Activated CD8-positive, alpha-beta T cell treated with anti-CD3 and anti-CD28 coated beads, Interleukin-2, amount 10 ng/mL, durations not matched to agents 7 days and 5 days (primary cell): ENCODE measurements at regions not wholly inside any gene's neighbourhood (a gene's known extent, or its start where the extent isn't known, plus 50 kb on each side); places are given as distances from the start of the nearest gene placed in this dataset.

Experiments used
- ATAC-seq: fragments of 150-1000 bp; cut with Tn5 transposase; one replicate; pipeline ENCODE4 v1.10.0; 2021; ENCODE audit warnings: moderate library complexity
- CTCF ChIA-PET: fragments of 350-600 bp; sonication (Branson Sonifier 250); formaldehyde crosslinking; loops from one replicate; lab custom pipeline; 2021; ENCODE audit warnings: antibody characterized with exemption; lab: Charles Lee
- POLR2A ChIA-PET: fragments of 350-600 bp; sonication (Branson Sonifier 250); formaldehyde crosslinking; loops from one replicate; lab custom pipeline; 2021; ENCODE audit warnings: antibody characterized with exemption; lab: Charles Lee
- DNase-seq: peaks from one replicate; pipeline ENCODE4 v3.0.0-alpha.2; 2020
- H3K27ac Mint-ChIP-seq: one replicate; pipeline ENCODE4 v1.8.0; 2021; ENCODE audit warnings: mild to moderate bottlenecking, mixed read lengths
- H3K27me3 Mint-ChIP-seq: one replicate; pipeline ENCODE4 v1.8.0; 2021; ENCODE audit warnings: low read depth, mixed read lengths
- H3K36me3 Mint-ChIP-seq: one replicate; pipeline ENCODE4 v1.8.0; 2021; ENCODE audit warnings: low read depth, mixed read lengths
- H3K4me1 Mint-ChIP-seq: one replicate; pipeline ENCODE4 v1.8.0; 2021; ENCODE audit warnings: low read depth, mixed read lengths
- H3K4me3 Mint-ChIP-seq: one replicate; pipeline ENCODE4 v1.8.0; 2021; ENCODE audit warnings: mild to moderate bottlenecking, mixed read lengths
- H3K9me3 Mint-ChIP-seq: one replicate; pipeline ENCODE4 v1.8.0; 2022; ENCODE audit warnings: mixed read lengths; ENCODE audit not compliant: insufficient read depth

DNA sequence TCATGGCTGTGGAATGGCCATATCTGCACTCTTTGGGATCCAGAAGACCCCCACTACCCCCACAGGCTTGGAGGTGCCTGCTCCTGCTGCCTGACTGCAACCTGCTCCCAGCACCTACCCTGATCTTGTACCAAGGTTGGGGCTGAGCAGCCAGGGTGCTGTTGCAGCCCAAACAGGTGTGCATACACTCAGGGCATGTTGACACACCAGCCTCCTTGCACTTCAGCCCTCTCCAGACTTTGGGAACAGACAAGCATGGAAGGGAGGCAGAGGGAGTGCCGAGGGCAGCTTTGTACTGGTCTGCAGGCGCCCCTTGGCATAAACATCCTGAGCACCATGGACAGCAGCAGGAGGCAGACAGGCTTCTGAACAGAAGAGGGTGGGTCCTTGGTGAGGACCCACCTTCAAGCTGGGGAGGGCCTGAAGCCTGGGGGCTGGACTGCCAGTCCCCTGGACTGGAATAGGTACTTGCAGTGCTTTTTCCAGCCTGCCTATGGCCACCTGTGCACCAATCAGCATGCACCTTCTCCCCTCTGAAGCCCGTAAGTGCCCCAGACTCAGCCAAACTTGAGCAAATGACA is 1675.8 kb downstream of the HACE1 start:
- H3K36me3 Mint-ChIP-seq: no peaks in the 10 kb centered on the region
- no peak overlapping the region for H3K4me3 Mint-ChIP-seq
- no peak for ATAC-seq
- H3K27me3 Mint-ChIP-seq: no peaks in the 10 kb centered on the region
- CTCF ChIA-PET: no interaction called here
- H3K4me1 Mint-ChIP-seq: no peaks in the 10 kb centered on the region
- POLR2A ChIA-PET: no interaction called here
- no peak for DNase-seq
- H3K9me3 Mint-ChIP-seq: peaks cover 3% of the 10 kb centered on the region
- H3K27ac Mint-ChIP-seq: no peak overlapping the region

GRCh38 chr6:103178193-103178592 is 1681.5 kb downstream of the HACE1 start:
- no peaks in the 10 kb centered on the region for H3K36me3 Mint-ChIP-seq
- H3K27ac Mint-ChIP-seq: no peak overlapping the region
- H3K4me3 Mint-ChIP-seq: no peak overlapping the region
- peaks cover 3% of the 10 kb centered on the region for H3K9me3 Mint-ChIP-seq
- ChIA-PET CTCF (no interaction called here), POLR2A (no interaction called here)
- ATAC-seq (no peak), DNase-seq (no peak)
- H3K27me3 Mint-ChIP-seq: no peaks in the 10 kb centered on the region
- H3K4me1 Mint-ChIP-seq: no peaks in the 10 kb centered on the region

- ATAC-seq (no peak), DNase-seq (no peak)
- H3K27me3 Mint-ChIP-seq: no peaks in the 10 kb centered on the region
- H3K4me1 Mint-ChIP-seq: no peaks in the 10 kb centered on the region
- H3K4me3 Mint-ChIP-seq: no peak overlapping the region
- H3K27ac Mint-ChIP-seq: no peak overlapping the region
- H3K9me3 Mint-ChIP-seq: peaks cover 3% of the 10 kb centered on the region
- ChIA-PET CTCF (no interaction called here), POLR2A (no interaction called here)
- H3K36me3 Mint-ChIP-seq: no peaks in the 10 kb centered on the region
Observed at GRCh38 chr6:103177791-103178190, 1681.9 kb downstream of the HACE1 start.

DNA sequence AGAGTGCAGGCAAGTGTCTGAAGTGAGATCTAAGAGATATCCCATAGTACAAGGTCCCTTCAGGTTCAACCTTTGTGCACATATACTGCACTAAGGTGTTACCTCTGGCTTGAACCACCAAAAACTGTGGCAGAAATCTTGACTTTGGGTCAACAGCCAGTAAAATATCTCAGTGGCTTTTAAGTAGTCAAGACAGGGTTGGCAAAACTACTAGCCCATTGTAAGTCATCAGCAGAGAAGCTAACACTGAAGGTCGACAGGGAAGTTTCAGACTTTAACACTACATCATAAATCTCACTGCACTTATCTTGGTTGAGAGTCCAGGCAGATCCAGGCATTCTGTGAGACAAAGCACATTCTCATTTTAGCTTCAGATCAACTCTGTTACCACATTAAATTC is 1684.7 kb downstream of the HACE1 start:
- Mint-ChIP-seq H3K36me3 (no peaks in the 10 kb centered on the region), H3K27ac (no peak overlapping the region), H3K4me1 (no peaks in the 10 kb centered on the region), H3K4me3 (no peak overlapping the region), H3K9me3 (no peaks in the 10 kb centered on the region), H3K27me3 (no peaks in the 10 kb centered on the region)
- no peak for DNase-seq
- ChIA-PET CTCF (no interaction called here), POLR2A (no interaction called here)
- ATAC-seq: no peak

DNA sequence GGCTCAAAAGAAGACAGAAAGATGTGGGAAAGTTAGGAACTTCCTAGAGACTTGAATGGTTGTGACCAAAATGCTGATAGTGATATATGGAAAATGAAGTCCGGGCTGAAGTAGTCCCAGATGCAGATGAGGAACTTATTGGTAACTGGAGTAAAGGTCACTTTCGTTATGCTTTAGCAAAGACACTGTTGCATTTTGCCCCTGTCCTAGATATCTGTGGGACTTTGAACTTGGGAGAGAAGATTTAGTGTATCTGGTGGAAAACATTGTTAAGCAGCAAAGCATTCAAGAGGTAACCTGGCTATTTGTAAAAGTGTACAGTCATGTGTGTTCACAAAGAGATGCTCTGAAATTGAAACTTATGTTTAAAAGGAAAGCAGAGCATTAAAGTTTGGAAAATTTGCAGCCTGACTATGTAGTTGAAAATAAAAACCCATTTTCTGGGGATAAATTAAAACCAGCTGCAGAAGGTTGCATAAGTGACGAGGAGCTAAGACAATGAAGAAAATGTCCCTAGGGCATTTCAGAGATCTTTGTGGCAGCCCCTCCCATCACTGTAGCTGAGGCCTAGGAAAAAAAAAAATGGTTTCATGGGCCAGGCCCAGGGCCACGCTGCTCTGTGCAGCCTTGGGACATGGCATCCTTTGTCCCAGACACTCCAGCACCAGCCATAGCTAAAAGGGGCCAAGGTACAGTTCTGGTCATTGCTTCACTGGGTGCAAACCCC is 1692.2 kb downstream of the HACE1 start:
- H3K9me3 Mint-ChIP-seq: no peaks in the 10 kb centered on the region

GRCh38 chr6:103154779-103155572 is 1704.7 kb downstream of the HACE1 start:
- Mint-ChIP-seq H3K4me1 (no peaks in the 10 kb centered on the region), H3K27me3 (no peaks in the 10 kb centered on the region), H3K27ac (no peak overlapping the region), H3K36me3 (no peaks in the 10 kb centered on the region), H3K9me3 (no peaks in the 10 kb centered on the region), H3K4me3 (no peak overlapping the region)
- CTCF ChIA-PET: no interaction called here
- ATAC-seq (no peak), DNase-seq (no peak)
- POLR2A ChIA-PET: no interaction called here

More for the DNA sequence above, 1692.2 kb downstream of the HACE1 start:
- H3K4me1 Mint-ChIP-seq: no peaks in the 10 kb centered on the region
- ChIA-PET CTCF (no interaction called here), POLR2A (no interaction called here)
- no peak overlapping the region for H3K27ac Mint-ChIP-seq
- no peaks in the 10 kb centered on the region for H3K27me3 Mint-ChIP-seq
- H3K36me3 Mint-ChIP-seq: no peaks in the 10 kb centered on the region
- DNase-seq: no peak
- H3K4me3 Mint-ChIP-seq: no peak overlapping the region
- ATAC-seq: no peak

- Mint-ChIP-seq H3K9me3 (no peaks in the 10 kb centered on the region), H3K27me3 (no peaks in the 10 kb centered on the region), H3K4me1 (no peaks in the 10 kb centered on the region), H3K36me3 (no peaks in the 10 kb centered on the region), H3K4me3 (no peak overlapping the region), H3K27ac (no peak overlapping the region)
- ChIA-PET POLR2A (no interaction called here), CTCF (no interaction called here)
- DNase-seq (no peak), ATAC-seq (no peak)
Observed at GRCh38 chr6:103153016-103153415, 1706.7 kb downstream of the HACE1 start.

DNA sequence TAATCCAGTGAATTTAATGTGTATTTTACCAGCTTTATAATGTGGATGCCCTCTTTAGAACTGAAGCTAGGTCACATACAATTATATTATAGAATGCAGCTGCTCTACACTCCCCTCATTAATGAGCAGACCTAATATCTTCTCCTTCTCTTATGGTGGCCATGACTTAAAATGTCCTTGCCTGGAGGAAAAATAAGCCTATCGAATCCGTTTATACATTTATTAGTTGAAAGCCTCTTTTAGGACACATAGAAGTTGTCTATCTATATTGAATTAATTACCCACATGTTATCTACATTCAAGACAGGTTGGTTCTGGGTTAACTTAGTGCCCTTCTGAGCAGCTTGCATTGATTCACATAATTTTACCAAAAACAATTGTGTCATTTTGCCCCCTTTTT is 1716.8 kb downstream of the HACE1 start:
- ATAC-seq (no peak), DNase-seq (no peak)
- Mint-ChIP-seq H3K9me3 (no peaks in the 10 kb centered on the region), H3K27ac (no peak overlapping the region), H3K4me3 (no peak overlapping the region), H3K36me3 (no peaks in the 10 kb centered on the region), H3K4me1 (no peaks in the 10 kb centered on the region), H3K27me3 (no peaks in the 10 kb centered on the region)
- CTCF ChIA-PET: no interaction called here
- POLR2A ChIA-PET: no interaction called here

DNA sequence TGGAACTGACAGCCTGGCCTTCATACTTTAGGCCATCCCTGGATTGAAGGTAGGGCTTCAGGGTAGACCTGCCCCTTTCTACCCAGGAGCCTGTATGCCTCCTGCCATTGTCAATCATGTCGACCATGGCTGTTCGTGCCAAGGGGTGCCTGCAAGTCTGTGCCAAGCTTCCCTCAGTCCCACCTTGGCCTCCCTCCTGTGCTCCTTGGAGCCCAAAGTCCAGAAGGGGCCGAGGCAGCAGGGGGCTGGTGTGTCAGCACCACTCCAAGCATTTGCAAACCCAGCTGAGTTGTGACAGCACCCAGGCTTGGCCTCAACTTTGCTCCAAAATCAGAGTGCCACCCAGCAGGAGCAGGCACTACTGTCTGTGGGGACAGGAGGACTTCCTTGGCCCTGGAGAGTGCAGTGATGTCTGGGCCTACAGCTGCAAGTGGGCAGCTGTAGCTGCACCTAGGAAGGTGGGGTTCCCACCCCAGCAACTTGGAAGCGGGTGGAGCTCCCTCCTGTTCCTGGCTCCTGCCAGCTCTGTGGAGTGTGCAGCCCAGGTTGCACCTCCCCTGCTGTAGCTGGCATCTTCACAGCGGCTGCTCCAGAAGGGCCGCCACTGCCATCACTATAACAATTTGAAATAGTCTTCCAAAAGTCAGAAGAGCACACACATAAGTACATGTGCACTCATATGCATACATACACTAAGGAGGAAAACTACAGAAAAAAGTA is 1719.3 kb downstream of the HACE1 start:
- H3K9me3 Mint-ChIP-seq: no peaks in the 10 kb centered on the region
- DNase-seq: no peak
- CTCF ChIA-PET: no interaction called here

DNA sequence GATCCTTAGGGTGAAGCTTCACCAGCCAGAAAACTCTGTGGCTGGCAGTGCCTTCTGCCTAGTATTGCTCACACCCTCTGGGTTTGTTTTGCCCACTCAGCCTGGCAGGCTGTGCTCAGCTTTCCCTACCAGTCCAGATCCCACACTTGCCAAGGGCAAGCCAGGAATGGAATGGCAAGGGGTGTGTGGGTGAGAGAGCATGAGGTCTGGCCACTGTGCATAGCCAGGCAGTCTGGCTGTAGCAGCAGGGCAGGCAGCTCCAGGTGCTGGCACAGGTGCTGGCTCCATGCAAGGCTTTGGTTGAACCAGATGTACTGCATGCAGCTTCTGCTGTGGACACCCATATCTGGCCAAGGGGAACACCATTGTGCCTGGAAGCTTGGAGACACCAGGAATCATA is 1720.3 kb downstream of the HACE1 start:
- H3K9me3 Mint-ChIP-seq: no peaks in the 10 kb centered on the region
- H3K27me3 Mint-ChIP-seq: no peaks in the 10 kb centered on the region
- no peak overlapping the region for H3K27ac Mint-ChIP-seq
- H3K4me3 Mint-ChIP-seq: no peak overlapping the region
- H3K4me1 Mint-ChIP-seq: no peaks in the 10 kb centered on the region
- ATAC-seq (no peak), DNase-seq (no peak)
- H3K36me3 Mint-ChIP-seq: no peaks in the 10 kb centered on the region
- POLR2A ChIA-PET: no interaction called here
- CTCF ChIA-PET: no interaction called here

More for the DNA sequence above, 1719.3 kb downstream of the HACE1 start:
- ATAC-seq: no peak
- Mint-ChIP-seq H3K27me3 (no peaks in the 10 kb centered on the region), H3K27ac (no peak overlapping the region), H3K4me1 (no peaks in the 10 kb centered on the region), H3K36me3 (no peaks in the 10 kb centered on the region), H3K4me3 (no peak overlapping the region)
- POLR2A ChIA-PET: no interaction called here

DNA sequence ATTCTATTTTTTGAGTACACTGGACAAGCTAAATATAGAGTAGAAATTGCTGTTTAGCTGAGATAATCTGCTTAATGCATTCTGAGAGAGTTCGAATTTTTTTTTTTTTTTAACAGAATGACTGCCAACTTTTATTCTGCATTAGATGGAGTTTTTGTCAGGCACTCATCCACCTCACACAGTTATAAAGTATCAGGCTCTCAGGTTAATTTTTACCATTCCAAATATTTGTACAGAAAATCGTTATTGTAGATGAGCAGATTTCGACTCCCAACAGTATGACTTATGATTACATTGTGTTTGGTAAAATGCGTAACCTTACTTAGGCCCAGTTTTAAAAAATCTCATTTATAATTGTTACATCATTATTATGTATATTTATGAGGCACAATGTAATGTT is 1731.0 kb downstream of the GRIK2 start:
- POLR2A ChIA-PET: no interaction called here
- CTCF ChIA-PET: no interaction called here
- no peaks in the 10 kb centered on the region for H3K9me3 Mint-ChIP-seq

More for the DNA sequence above, 1731.0 kb downstream of the GRIK2 start:
- Mint-ChIP-seq H3K4me3 (no peak overlapping the region), H3K27ac (no peak overlapping the region), H3K4me1 (no peaks in the 10 kb centered on the region), H3K36me3 (no peaks in the 10 kb centered on the region), H3K27me3 (no peaks in the 10 kb centered on the region)
- DNase-seq: no peak
- ATAC-seq: no peak
